HG03064 (cell line): ENCODE measurements at regions not wholly inside any gene's neighbourhood (a gene's known extent, or its start where the extent isn't known, plus 50 kb on each side); places are given as distances from the start of the nearest gene placed in this dataset.

Experiments
- ATAC-seq: cut with Tn5 transposase; IDR thresholded peaks from one replicate; pipeline ENCODE4 v1.9.1; 2021; ENCODE audit warnings: low read depth; ENCODE audit not compliant: unreplicated experiment

GRCh38 chr18:22613058-22613690 lies 195.5 kb upstream of the CTAGE1 start:
- ATAC-seq = no peak

- ATAC-seq = no peak
Observed at GRCh38 chr18:22613788-22614187, 196.1 kb upstream of the CTAGE1 start.

GRCh38 chr18:22623513-22623912 lies 205.8 kb upstream of the CTAGE1 start:
- ATAC-seq = no peak

GRCh38 chr18:22624176-22624575 lies 206.5 kb upstream of the CTAGE1 start:
- no peak for ATAC-seq

- no peak for ATAC-seq
Observed at GRCh38 chr18:22625406-22625805, 207.7 kb upstream of the CTAGE1 start.

GRCh38 chr18:22626771-22627170 lies 209.1 kb upstream of the CTAGE1 start:
- ATAC-seq = no peak

GRCh38 chr18:22627506-22627905 lies 209.8 kb upstream of the CTAGE1 start:
- no peak for ATAC-seq

- ATAC-seq = no peak
Observed at GRCh38 chr18:22628795-22629510, 211.2 kb upstream of the CTAGE1 start.

- no peak for ATAC-seq
Observed at GRCh38 chr18:22630980-22631379, 213.3 kb upstream of the CTAGE1 start.

- ATAC-seq = no peak
Observed at GRCh38 chr18:22632191-22632590, 214.5 kb upstream of the CTAGE1 start.

- ATAC-seq = no peak
Observed at GRCh38 chr18:22634464-22634863, 216.7 kb upstream of the CTAGE1 start.

- ATAC-seq = no peak
Observed at GRCh38 chr18:22637787-22638186, 220.1 kb upstream of the CTAGE1 start.

GRCh38 chr18:22639026-22639463 lies 221.3 kb upstream of the CTAGE1 start:
- ATAC-seq = no peak

- no peak for ATAC-seq
Observed at GRCh38 chr18:22639561-22639960, 221.8 kb upstream of the CTAGE1 start.

GRCh38 chr18:22640281-22640842 lies 222.6 kb upstream of the CTAGE1 start:
- no peak for ATAC-seq

- ATAC-seq = no peak
Observed at GRCh38 chr18:22641958-22642357, 224.2 kb upstream of the CTAGE1 start.

- ATAC-seq = no peak
Observed at GRCh38 chr18:22643731-22644130, 226.0 kb upstream of the CTAGE1 start.

GRCh38 chr18:22650247-22650646 lies 232.5 kb upstream of the CTAGE1 start:
- ATAC-seq = no peak

GRCh38 chr18:22657619-22658018 lies 239.9 kb upstream of the CTAGE1 start:
- no peak for ATAC-seq

GRCh38 chr18:22658318-22658717 lies 240.6 kb upstream of the CTAGE1 start:
- no peak for ATAC-seq

- ATAC-seq = no peak
Observed at GRCh38 chr18:22663378-22663777, 245.7 kb upstream of the CTAGE1 start.

- no peak for ATAC-seq
Observed at GRCh38 chr18:22666411-22666940, 248.8 kb upstream of the CTAGE1 start.
